ENCODE measurements at regions not wholly inside any gene's neighbourhood (a gene's known extent, or its start where the extent isn't known, plus 50 kb on each side); places are given as distances from the start of the nearest gene placed in this dataset.

- intact Hi-C loops (cut with DNase I) = no loop called here
- FAIRE-seq = no peak
- DNase-seq = no peak
- Histone ChIP-seq H3K27me3 (ENCODE audit: control insufficient read depth, insufficient read depth, low read length) (no peaks in the 10 kb centered on the region), H3K27ac (ENCODE audit: low read depth in 2 of 2, low read length in 2 of 2) (no peak overlapping the region), H3K9ac (ENCODE audit: low read length in 3 of 3) (no peak overlapping the region), H3K4me1 (ENCODE audit: control insufficient read depth in 2 of 3, insufficient read depth in 2 of 3, low read depth in 1 of 3, low read length in 3 of 3) (peaks cover 0 to 4% (median 3%) of the 10 kb centered on the region in 3 donors), H3K9me3 (ENCODE audit: control insufficient read depth in 2 of 3, insufficient read depth in 1 of 3, low read length in 3 of 3) (no peaks in the 10 kb centered on the region), H3K36me3 (ENCODE audit: control insufficient read depth in 2 of 3, insufficient read depth in 3 of 3, low read length in 3 of 3) (no peaks in the 10 kb centered on the region), H3K4me3 (ENCODE audit: low read length in 3 of 3) (no peak overlapping the region)
- TF ChIP-seq CTCF (IDR thresholded peaks at IDR 0.05; ENCODE audit: borderline replicate concordance, extremely low read depth, insufficient read depth) = no peak
Observed at GRCh38 chr17:36858119-36859002, 78.9 kb upstream of the LHX1 start.

- Histone ChIP-seq H3K36me3 (ENCODE audit: control insufficient read depth in 2 of 3, insufficient read depth in 3 of 3, low read length in 3 of 3) (no peaks in the 10 kb centered on the region), H3K4me3 (ENCODE audit: low read length in 3 of 3) (no peak overlapping the region), H3K4me1 (ENCODE audit: control insufficient read depth in 2 of 3, insufficient read depth in 2 of 3, low read depth in 1 of 3, low read length in 3 of 3) (peaks cover 0 to 4% (median 3%) of the 10 kb centered on the region in 3 donors), H3K27me3 (ENCODE audit: control insufficient read depth, insufficient read depth, low read length) (no peaks in the 10 kb centered on the region), H3K9me3 (ENCODE audit: control insufficient read depth in 2 of 3, insufficient read depth in 1 of 3, low read length in 3 of 3) (no peaks in the 10 kb centered on the region), H3K9ac (ENCODE audit: low read length in 3 of 3) (no peak overlapping the region), H3K27ac (ENCODE audit: low read depth in 2 of 2, low read length in 2 of 2) (no peak overlapping the region)
- TF ChIP-seq CTCF (IDR thresholded peaks at IDR 0.05; ENCODE audit: borderline replicate concordance, extremely low read depth, insufficient read depth) = no peak
- FAIRE-seq = no peak
- DNase-seq = no peak
- intact Hi-C loops (cut with DNase I) = no loop called here
Observed at GRCh38 chr17:36859003-36859300, 78.3 kb upstream of the LHX1 start.

- DNase-seq = peak in 4 of 5 donors; percentile 82 to 88 (median 85)
- no peaks in the 10 kb centered on the region for H3K9me3 ChIP-seq (ENCODE audit: control insufficient read depth in 2 of 3, insufficient read depth in 1 of 3, low read length in 3 of 3)
- H3K4me3 ChIP-seq (ENCODE audit: low read length in 3 of 3) = no peak overlapping the region
- no peak for TF ChIP-seq CTCF (IDR thresholded peaks at IDR 0.05; ENCODE audit: borderline replicate concordance, extremely low read depth, insufficient read depth)
- peaks cover 0 to 4% (median 3%) of the 10 kb centered on the region in 3 donors for H3K4me1 ChIP-seq (ENCODE audit: control insufficient read depth in 2 of 3, insufficient read depth in 2 of 3, low read depth in 1 of 3, low read length in 3 of 3)
- H3K36me3 ChIP-seq (ENCODE audit: control insufficient read depth in 2 of 3, insufficient read depth in 3 of 3, low read length in 3 of 3) = no peaks in the 10 kb centered on the region
- FAIRE-seq = no peak
- intact Hi-C loops (cut with DNase I) = no loop called here
- no peaks in the 10 kb centered on the region for H3K27me3 ChIP-seq (ENCODE audit: control insufficient read depth, insufficient read depth, low read length)
- H3K27ac ChIP-seq (ENCODE audit: low read depth in 2 of 2, low read length in 2 of 2) = no peak overlapping the region
- H3K9ac ChIP-seq (ENCODE audit: low read length in 3 of 3) = no peak overlapping the region
Observed at GRCh38 chr17:36859706-36860105, 77.6 kb upstream of the LHX1 start.

Measured in kidney (tissue), 13 donors.